NCI-H128 (cell line): ENCODE measurements at regions not wholly inside any gene's neighbourhood (a gene's known extent, or its start where the extent isn't known, plus 50 kb on each side); places are given as distances from the start of the nearest gene placed in this dataset.
"Not testable (repeated sequence)": the region's sequence is repeated elsewhere in the genome, so short reads cannot be mapped to it uniquely, and the experiment has no call there.

Experiments
- DNase-seq: peaks from one replicate; lab custom pipeline; 2025; ENCODE audit not compliant: unreplicated experiment; lab: John Stamatoyannopoulos, UW

- no peak for DNase-seq
Measured at GRCh38 chr7:25698451-25699113, 453.4 kb upstream of the NFE2L3 start.

- not testable (repeated sequence) for DNase-seq
Measured at GRCh38 chr7:25700141-25700540, 451.9 kb upstream of the NFE2L3 start.

DNA sequence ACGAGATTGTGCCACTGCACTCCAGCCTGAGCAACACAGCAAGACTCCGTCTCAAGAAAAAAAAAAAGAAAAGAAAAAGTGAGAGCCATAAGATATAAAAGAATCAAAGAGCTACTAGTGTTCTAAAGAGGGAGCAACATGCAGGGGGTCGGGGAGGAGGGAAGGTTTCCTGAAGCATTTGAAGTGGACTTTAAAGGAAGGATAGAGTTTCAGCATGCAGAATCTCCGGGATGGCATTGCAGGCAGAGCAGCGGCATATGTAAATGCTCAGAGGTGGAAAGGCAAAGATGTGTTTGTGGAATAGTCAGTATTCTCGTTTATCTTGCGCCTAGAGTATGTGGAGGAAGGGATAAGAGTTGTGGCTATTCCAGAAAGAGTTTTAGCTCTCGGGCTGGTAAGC, 447.6 kb upstream of the NFE2L3 start:
- no peak for DNase-seq

DNA sequence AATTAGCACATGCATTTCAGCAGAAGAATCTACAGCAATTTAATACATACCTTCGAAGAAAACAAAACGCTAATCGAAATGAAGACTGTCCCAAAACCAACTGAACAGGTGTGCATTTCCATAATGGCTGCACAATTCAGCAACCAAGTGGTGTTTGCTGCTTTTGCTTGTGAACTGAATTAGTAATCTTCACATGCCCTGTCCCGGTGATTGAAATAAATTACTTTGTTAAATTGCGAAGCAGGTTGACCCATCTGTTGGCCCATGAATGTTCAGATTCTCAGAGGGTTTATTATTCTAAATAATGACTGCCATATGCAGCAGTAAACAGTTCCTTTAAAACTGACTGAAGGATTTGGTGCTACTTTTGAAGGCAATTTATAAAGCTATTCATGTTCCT, 445.2 kb upstream of the NFE2L3 start:
- no peak for DNase-seq

- DNase-seq, result no peak
Measured at GRCh38 chr7:25707768-25708620, 444.0 kb upstream of the NFE2L3 start.

DNA sequence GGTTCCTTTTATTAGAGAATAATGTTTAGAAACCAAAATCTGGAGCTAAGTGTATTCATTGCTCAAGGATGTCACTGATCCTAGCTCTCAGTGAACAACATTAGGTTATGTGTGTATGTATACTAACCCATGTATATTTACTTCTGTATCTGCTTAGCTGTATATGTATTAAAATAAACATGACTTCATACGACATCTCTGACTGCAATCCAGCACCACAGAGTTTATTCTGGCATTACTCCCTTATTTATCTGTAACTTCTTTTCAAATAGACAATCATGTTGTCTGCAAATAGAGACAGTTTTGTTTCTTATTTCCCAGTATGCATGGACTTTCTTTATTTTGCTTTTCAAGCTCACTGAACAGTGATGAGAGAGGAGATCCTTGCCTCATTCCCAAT, 441.0 kb upstream of the NFE2L3 start:
- DNase-seq, result no peak

- no peak for DNase-seq
Measured at GRCh38 chr7:25711940-25712339, 440.1 kb upstream of the NFE2L3 start.

GRCh38 chr7:25712500-25712899, 439.5 kb upstream of the NFE2L3 start:
- no peak for DNase-seq

DNA sequence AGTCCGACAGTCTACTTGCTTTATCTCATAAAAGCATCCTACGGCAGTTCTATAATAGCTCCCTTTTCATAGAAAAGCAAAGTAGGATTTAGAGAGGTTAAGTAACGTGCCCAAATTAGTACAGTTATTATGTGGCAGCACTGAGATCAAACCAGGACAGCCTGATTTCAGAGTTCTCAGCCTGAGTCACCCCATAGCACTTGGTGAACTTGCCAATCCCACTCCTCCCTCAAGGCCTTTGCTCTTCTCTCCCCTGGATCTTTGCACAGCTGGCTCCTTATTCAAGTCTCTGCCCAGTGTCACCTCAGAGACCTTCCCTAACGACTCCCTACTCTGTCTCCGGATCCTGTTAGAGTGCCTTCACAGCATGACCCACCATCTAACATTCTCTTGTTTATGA, 438.0 kb upstream of the NFE2L3 start:
- no peak for DNase-seq

DNA sequence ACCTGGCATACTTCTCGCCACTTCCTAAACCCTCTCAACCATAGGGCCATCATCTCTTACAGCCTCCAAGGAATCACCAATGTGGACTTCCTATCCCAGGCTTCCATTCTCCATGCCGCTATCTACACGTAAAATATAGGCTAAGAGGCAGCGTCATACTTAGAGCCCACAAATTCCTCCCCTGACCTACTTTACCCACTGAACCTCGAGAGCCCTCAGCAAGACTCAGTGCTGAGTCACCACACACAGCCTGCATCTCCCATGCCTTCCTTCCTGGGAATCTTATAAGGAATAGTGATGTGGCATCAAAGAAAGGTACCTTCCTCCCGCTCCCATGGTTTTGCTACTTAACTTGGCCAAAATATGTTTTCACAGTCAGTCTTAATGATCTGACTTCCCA, 435.6 kb upstream of the NFE2L3 start:
- no peak for DNase-seq

GRCh38 chr7:25718596-25718995, 433.4 kb upstream of the NFE2L3 start:
- no peak for DNase-seq

- no peak for DNase-seq
Measured at GRCh38 chr7:25719190-25719896, 432.7 kb upstream of the NFE2L3 start.

GRCh38 chr7:25720427-25720826, 431.6 kb upstream of the NFE2L3 start:
- no peak for DNase-seq

DNA sequence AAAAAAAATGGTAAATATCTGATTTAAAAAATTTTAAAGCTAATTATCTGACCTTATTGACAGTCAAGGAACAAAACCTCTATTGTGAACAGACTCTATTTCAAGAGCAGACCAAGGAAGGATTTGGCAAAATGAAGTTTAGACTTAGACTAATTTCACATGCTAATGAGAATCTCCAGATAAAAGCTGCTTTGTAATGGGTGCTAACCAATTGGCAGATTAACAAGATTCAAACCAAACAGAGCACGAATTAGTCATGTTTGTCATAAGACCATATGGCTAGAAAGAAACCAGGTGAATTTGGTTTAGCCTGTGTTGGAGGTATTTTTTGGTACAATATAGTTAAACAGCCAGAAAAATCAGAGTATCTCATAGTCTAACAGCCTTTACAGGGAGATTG, 429.1 kb upstream of the NFE2L3 start:
- DNase-seq, result no peak

GRCh38 chr7:25725451-25725850, 426.5 kb upstream of the NFE2L3 start:
- no peak for DNase-seq

DNA sequence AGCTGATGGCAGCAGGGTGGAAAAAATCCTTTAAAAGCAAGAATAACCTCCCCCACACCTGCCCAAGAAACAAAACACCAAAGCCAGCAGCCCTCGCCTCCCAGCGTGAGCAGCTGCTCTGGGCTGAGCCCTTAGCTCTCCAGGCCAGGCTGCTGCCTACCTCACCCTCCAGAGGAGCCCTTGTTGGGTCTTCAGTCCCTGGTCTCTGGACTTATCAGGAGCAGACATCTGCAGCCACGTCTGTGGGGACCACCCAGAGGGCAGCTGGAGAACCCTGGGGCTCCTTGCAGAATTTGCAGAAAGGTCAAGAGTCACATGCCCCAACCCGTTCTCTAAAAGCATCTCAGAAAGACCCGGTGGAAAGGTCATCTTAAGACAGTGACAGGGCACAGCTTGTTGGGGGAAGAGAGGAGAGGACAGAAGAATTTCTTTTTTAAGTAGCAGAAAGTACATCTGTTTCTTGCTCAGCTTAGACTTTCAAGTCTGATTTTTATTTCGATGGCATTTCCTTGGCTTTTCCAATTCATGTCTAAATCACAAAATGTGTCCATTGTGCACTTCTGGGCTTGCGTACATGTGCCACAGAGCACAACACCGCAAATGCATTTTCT, 425.7 kb upstream of the NFE2L3 start:
- DNase-seq, result no peak

DNA sequence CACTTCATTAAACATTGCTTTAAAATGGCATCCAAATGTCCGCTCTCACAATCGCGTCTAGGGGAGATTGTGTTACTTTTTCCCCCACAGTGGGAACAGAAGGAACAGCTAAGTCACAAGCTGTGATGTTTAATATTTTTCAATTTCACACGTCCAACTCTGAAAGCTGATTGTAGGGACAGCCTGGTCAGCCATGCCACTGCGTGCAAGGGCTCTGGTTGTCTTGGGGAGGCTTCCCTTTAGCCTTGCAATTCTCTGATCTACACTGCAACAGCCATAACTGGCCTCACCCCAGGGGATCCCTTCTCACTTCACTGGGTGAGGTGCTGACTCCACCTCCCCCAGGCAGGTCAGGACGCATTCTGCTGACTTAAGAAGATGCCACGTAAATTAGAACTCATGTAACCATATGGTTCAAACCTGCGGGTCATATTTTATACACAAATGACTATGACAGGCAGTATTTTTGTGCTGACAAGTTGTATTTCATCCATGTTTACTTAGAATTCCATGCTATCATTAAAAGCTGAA, 425.2 kb upstream of the NFE2L3 start:
- no peak for DNase-seq

DNA sequence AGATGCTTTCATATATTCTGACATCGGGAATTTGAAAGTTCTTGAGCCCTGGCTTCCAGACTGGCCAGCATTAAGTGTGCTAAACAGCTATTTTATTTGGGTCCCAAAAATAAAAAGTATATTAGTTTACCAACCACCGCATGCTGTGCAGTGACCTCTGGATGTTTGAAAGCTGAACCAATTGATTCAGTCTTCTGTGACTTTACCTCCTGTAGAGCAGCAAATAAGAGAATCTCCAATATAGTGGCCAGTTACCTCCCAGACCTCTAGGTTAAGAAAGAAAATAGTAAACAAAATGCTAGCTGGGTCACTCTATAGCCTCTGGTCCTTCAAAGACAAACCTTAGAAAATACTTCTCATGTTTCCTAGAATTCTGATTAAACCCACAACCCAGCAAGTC, 424.6 kb upstream of the NFE2L3 start:
- DNase-seq, result no peak

DNA sequence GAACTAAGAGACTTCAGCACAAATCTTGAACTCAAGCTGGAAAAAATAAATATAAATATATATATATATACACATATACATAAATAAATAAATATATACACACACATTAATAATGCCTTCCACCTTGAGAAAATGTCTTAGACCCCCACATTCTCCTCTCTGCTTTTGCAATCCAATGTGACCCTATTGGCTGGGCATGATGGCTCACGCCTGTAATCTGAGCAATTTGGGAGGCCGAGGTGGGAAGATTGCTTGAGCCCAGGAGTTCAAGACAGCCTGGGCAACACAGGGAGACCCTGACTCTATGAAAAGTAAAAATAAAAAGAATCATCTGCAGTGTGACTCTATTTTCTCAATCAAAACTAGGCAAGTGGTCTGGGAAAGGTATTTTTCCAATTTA, 424.1 kb upstream of the NFE2L3 start:
- no peak for DNase-seq

DNA sequence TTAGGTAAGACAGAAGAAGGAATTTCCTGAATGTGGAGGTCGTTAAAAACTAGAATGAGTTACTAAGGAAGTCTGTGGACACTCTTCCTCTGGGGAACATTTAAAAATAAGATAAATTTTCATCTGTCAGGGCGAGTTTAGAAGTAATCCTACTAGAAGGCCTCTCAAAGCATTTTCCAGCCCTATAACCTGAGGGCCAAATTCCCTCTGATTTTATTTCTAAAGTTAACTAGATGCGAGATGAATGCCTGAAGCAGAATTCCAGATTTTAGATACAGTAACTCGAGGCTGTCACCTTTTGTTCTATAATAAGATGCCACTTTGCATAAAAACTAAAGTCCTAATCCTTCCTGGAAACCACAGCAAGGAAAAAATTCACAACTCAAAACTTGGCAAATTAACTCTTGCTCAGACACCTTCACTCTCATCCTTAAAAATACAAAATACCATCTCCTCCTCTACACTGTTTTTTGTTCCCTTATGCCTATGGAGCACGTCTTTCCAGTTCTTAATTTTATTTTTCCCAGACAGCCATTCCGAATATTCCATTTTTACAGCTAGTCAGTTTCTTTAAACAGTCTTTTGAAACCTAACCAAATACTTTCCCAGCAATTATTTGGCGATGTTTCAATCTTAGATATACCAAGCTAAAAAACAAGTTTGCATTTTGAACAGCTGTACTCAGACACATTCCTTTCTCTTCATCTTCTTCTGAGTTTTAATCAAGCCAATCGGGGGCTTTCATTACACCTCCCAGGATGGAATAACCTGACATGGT, 420.7 kb upstream of the NFE2L3 start:
- no peak for DNase-seq

DNA sequence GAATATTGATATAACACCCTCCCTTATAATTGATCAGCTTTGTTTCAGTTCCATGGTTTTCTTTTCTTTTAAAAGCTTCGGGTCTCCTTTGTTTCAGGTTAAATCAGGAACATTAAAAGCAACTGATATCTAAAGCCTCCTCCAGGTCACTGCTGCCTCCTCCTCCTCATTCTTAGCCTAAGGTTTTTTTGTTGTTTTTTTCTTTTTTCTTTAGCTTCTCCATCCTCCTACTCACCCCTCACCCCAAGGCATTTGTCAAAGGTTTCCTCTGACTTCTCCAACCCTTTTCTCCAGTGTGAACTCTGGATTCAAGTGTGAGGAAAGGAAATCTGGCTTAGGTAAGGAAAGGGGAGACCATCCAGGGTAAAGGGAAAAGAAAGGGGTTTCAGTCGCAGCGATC, 420.2 kb upstream of the NFE2L3 start:
- no peak for DNase-seq
